Dendritic cell treated with granulocyte-macrophage colony-stimulating factor and Interleukin-4, amounts not matched to agents 40 ng/mL and 50 ng/mL, for 4 days (primary cell): ENCODE measurements at regions not wholly inside any gene's neighbourhood (a gene's known extent, or its start where the extent isn't known, plus 50 kb on each side); places are given as distances from the start of the nearest gene placed in this dataset.

ENCODE experiments used
- H3K27ac Mint-ChIP-seq: one replicate; pipeline ENCODE4 v1.8.0; 2022; ENCODE audit warnings: mild to moderate bottlenecking, mixed read lengths
- H3K27me3 Mint-ChIP-seq: one replicate; pipeline ENCODE4 v1.8.0; 2022; ENCODE audit warnings: mild to moderate bottlenecking, mixed read lengths
- H3K36me3 Mint-ChIP-seq: one replicate; pipeline ENCODE4 v1.8.0; 2022; ENCODE audit warnings: low read depth, mixed read lengths
- H3K4me1 Mint-ChIP-seq: one replicate; pipeline ENCODE4 v1.8.0; 2022; ENCODE audit warnings: low read depth, mixed read lengths
- H3K4me3 Mint-ChIP-seq: one replicate; pipeline ENCODE4 v1.8.0; 2022; ENCODE audit warnings: mild to moderate bottlenecking, moderate library complexity, mixed read lengths
- H3K9me3 Mint-ChIP-seq: one replicate; pipeline ENCODE4 v1.8.0; 2022; ENCODE audit warnings: mixed read lengths
- intact Hi-C: fragments of 100-400 bp; cut with micrococcal nuclease; formaldehyde crosslinking; loops from one replicate; pipeline ENCODE4 v1.15.0; 2022

DNA sequence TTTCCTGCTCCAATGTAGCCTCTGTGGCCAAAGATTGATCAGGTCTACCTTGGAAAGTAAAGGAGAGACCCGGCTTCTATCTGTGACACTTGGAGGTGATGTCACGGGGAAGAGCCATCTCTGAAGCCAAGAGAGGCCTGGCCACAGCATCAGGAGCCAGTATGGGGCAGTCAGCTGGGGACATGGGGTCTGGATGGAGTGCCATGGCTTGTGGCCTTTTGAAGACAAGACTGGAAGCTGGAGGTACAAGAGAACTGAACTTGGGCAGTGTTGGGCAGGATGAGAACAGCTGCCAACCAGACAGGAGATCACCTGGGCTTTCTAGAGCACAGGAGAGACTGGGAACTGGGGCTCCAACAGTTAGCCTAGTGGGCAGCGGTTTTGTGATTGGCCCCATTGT lies 190.7 kb downstream of the TENT4A start:
- Mint-ChIP-seq H3K9me3 (peaks cover 8% of the 10 kb centered on the region), H3K36me3 (no peaks in the 10 kb centered on the region), H3K4me3 (no peak overlapping the region), H3K27me3 (no peaks in the 10 kb centered on the region), H3K27ac (no peak overlapping the region), H3K4me1 (no peaks in the 10 kb centered on the region)
- intact Hi-C loops, result no loop called here

DNA sequence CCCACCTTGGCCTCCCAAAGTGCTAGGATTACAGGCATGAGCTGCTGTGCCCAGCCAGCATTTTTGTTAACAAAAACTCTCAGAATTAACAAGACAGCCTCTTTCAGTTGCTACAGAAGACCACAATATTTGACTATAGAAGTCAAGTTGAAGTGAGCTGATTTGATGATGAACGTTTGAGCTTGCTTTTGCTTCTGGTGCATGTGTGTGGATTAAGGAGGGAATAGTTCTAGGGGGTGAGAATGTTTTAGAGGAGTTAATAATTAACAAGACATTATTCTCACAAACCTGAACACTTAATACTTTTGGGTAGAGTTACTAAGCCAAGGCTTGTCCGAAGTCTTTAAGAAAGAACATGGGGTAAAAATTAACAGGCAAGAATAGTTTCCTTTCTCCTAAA lies 191.6 kb downstream of the TENT4A start:
- H3K4me1 Mint-ChIP-seq, result no peaks in the 10 kb centered on the region
- no peaks in the 10 kb centered on the region for H3K27me3 Mint-ChIP-seq
- no peak overlapping the region for H3K4me3 Mint-ChIP-seq
- no peak overlapping the region for H3K27ac Mint-ChIP-seq
- no peaks in the 10 kb centered on the region for H3K36me3 Mint-ChIP-seq
- H3K9me3 Mint-ChIP-seq, result peaks cover 8% of the 10 kb centered on the region
- intact Hi-C loops, result no loop called here

DNA sequence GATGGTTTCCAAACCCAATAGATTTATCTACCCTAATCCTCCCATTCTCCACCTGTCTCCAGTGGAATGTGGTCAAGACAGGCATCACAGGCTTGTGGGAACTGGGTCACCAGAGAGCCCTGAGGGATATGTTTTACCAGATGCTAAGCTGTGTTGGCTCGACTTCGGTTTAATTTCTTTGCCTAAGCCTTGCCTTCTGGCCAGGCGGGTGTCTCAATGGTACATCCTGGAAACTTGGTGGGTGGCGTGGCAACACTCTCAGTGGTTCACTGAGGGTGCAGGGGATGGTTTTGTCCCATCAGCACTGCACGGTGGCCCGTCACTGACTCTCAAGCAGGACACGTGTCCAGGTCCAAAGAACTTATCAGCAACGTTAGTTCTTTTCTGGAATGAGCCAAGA lies 192.2 kb downstream of the TENT4A start:
- intact Hi-C loops, result no loop called here
- Mint-ChIP-seq H3K4me3 (no peak overlapping the region), H3K4me1 (no peaks in the 10 kb centered on the region), H3K9me3 (peaks cover 8% of the 10 kb centered on the region), H3K36me3 (no peaks in the 10 kb centered on the region), H3K27ac (no peak overlapping the region), H3K27me3 (no peaks in the 10 kb centered on the region)

DNA sequence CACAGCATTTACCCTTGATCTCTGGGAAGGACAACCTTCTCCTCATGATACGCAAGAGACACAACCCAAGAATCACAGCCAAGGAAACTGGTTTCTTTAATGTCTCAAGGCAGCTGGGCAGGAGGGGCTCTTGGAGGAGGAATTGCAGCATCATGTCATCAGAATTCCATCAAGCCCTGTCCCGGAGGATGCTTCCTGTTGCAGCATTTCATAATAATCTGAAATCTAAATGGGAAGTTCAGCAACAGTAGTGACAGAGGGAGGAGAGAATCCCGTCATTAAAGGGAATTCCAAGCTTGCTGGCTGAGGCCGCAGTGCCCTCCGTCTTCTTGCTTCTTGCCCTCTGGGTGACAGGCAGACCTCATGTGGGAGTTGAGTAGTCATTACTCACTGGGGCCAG lies 192.7 kb downstream of the TENT4A start:
- no peak overlapping the region for H3K4me3 Mint-ChIP-seq
- intact Hi-C loops, result no loop called here
- H3K36me3 Mint-ChIP-seq, result no peaks in the 10 kb centered on the region
- no peaks in the 10 kb centered on the region for H3K27me3 Mint-ChIP-seq
- no peaks in the 10 kb centered on the region for H3K4me1 Mint-ChIP-seq
- no peak overlapping the region for H3K27ac Mint-ChIP-seq
- H3K9me3 Mint-ChIP-seq, result peaks cover 8% of the 10 kb centered on the region

DNA sequence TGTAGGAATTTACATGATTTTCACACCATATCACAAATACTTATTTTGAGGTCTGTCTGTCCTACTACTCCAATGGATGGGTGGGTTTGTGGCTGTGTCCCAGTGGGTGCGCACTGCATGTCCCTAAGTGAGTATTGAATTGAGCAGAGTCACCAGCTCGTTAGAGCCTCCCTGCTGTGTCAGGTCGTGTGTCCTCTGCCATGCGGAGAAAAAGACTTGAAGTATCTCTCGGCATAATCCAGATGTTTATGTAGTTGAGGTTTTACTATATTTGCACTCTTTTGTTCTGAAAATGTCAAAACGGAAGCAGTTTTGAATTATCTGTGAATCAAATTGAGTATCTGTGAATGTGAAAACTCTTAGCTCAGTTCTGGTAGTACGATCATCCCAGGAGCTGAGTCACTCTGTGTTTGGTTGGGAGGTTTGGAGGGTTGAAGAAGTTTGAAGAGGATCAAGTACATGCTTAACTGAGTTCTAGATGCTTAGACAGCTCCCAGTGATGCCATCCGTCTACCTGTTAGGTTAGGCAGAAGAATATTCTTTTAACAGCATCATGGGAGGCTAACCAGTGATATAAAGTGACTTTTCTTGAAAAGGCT lies 194.2 kb downstream of the TENT4A start:
- H3K36me3 Mint-ChIP-seq, result no peaks in the 10 kb centered on the region
- H3K4me1 Mint-ChIP-seq, result no peaks in the 10 kb centered on the region
- no peaks in the 10 kb centered on the region for H3K27me3 Mint-ChIP-seq
- H3K27ac Mint-ChIP-seq, result no peak overlapping the region
- intact Hi-C loops, result no loop called here
- no peak overlapping the region for H3K4me3 Mint-ChIP-seq
- H3K9me3 Mint-ChIP-seq, result peaks cover 8% of the 10 kb centered on the region

DNA sequence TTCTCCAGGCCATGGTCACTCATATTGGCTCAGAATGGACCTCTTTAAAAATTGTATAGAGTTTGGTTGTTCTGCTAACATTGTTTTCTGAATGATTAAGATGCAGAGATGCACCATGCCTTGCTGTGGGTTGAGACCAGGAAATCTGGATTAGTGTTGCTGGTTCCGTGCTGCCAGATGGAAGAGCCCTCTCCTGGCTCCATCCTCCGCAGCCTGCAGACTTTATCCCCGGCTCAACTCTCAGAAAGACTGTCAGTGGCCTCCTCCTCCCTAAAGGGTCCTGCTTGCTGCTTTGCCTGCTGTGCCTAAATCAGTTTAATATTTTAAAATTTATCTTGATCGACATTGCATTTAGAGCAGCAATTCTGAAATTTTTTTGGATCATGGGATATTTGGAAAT lies 196.7 kb downstream of the TENT4A start:
- Mint-ChIP-seq H3K4me1 (no peaks in the 10 kb centered on the region), H3K27me3 (no peaks in the 10 kb centered on the region), H3K36me3 (no peaks in the 10 kb centered on the region), H3K4me3 (no peak overlapping the region), H3K27ac (no peak overlapping the region), H3K9me3 (no peaks in the 10 kb centered on the region)
- intact Hi-C loops, result no loop called here

DNA sequence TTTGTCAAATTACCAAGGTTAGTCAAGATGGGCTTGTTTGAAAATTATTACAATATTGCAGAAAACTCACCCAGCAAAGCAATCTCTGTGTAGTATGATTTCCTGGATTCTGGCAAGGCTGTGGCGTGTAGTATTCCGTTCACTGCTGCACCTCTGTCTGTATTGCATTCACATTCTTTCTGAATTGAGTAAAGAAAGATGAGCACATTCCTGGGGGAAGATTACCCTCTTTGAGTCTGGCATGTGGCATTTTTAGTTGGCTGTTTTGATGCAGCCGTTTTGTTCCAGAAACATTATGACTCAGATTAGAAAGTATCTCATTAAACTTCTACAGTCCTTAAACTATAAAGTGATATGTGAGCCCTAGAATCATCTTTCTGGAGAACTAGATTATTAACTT lies 197.7 kb downstream of the TENT4A start:
- intact Hi-C loops, result no loop called here
- H3K27me3 Mint-ChIP-seq, result no peaks in the 10 kb centered on the region

DNA sequence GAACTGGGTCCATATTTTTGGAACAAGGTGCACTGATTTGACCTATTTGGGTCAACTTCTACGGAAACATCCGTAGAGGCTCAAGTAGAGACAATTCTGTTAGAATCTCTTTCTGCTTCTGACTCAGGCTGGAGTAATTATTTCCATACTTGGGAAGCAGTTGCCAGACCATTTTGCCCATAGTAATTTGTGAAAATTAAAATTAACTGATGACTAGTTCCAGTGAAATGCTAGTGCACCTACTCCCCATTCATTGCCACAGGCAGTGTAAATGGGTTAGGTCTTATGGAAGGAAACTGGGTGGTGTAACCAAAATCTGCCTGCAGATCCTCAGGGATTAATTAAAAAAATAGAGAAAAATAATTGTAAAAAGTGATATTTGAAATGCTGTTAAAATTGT lies 201.1 kb downstream of the TENT4A start:
- Mint-ChIP-seq H3K4me1 (no peaks in the 10 kb centered on the region), H3K36me3 (no peaks in the 10 kb centered on the region), H3K9me3 (no peaks in the 10 kb centered on the region), H3K27me3 (no peaks in the 10 kb centered on the region), H3K27ac (no peak overlapping the region), H3K4me3 (no peak overlapping the region)
- intact Hi-C loops, result no loop called here

More for the DNA sequence above, 197.7 kb downstream of the TENT4A start:
- Mint-ChIP-seq H3K4me3 (no peak overlapping the region), H3K27ac (no peak overlapping the region), H3K36me3 (no peaks in the 10 kb centered on the region), H3K4me1 (no peaks in the 10 kb centered on the region), H3K9me3 (no peaks in the 10 kb centered on the region)

DNA sequence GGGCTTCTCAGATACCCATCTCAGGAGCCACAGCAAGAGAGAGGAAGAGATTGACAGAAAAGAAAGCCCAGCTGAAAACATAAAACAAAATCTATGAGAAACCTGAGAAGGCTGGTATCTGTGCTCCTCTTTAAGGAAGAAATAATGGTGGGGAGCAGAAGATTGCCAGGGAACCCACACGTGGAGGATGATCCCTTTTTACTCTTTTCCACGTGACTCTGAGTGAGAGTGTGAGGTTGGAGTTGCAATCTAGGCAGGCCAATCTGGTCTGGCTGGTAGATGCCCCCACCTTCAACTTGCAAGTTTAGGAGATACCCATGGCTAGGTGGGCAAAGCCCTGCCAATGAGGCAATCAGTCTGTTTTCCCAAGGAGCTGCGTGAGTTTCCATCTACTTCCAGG lies 202.3 kb downstream of the TENT4A start:
- H3K36me3 Mint-ChIP-seq, result no peaks in the 10 kb centered on the region
- H3K4me1 Mint-ChIP-seq, result no peaks in the 10 kb centered on the region
- H3K4me3 Mint-ChIP-seq, result no peak overlapping the region
- no peaks in the 10 kb centered on the region for H3K27me3 Mint-ChIP-seq
- no peak overlapping the region for H3K27ac Mint-ChIP-seq
- intact Hi-C loops, result no loop called here
- H3K9me3 Mint-ChIP-seq, result no peaks in the 10 kb centered on the region

DNA sequence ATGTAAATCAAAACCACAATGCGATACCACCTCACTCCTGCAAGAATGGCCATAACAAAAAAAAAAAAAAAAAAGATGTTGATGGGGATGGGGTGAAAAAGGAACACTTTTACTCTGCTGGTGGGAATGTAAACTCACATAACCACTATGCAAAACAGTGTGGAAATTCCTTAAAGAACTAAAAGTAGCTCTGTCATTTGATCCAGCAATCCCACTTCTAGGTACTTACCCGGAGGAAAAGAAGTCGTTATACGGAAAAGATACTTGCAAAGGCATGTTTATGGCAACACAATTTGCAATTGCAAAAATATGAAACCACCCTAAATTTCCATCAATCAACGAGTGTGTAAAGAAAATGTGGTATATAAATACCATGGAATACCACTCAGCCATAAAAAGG lies 205.0 kb downstream of the TENT4A start:
- no peak overlapping the region for H3K4me3 Mint-ChIP-seq
- H3K36me3 Mint-ChIP-seq, result no peaks in the 10 kb centered on the region
- no peaks in the 10 kb centered on the region for H3K27me3 Mint-ChIP-seq
- no peaks in the 10 kb centered on the region for H3K9me3 Mint-ChIP-seq
- intact Hi-C loops, result no loop called here
- H3K27ac Mint-ChIP-seq, result no peak overlapping the region
- H3K4me1 Mint-ChIP-seq, result no peaks in the 10 kb centered on the region

DNA sequence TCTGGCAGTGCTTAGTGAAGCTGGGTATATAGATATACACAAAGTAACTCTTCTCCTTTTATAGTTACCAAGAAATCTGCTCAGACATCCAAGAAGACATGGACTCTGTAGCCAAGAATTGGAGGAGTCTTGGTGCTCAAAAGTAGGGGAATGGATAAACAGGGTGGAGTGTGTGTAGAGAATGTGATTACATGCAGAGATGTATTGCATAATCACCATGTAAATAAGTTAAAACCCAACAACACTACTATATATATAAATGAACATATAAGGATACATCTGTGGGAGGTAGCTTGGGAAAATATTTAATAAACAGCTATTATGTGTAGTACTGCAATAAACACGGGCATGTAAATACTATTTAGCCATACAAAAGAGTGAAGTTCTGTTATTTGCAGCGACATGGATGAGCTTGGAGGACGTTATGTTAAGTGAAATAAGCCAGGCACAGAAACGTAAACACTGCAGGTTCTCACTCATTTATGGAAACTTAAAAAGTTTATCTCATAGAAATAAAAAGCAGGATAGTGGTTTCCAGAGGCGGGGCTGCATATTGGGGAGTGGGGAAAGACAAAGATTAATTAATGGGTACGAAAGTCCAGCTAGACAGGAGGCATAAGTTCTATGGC lies 207.5 kb downstream of the TENT4A start:
- no peaks in the 10 kb centered on the region for H3K4me1 Mint-ChIP-seq
- intact Hi-C loops, result no loop called here
- no peaks in the 10 kb centered on the region for H3K36me3 Mint-ChIP-seq
- no peak overlapping the region for H3K27ac Mint-ChIP-seq
- no peaks in the 10 kb centered on the region for H3K27me3 Mint-ChIP-seq
- no peak overlapping the region for H3K4me3 Mint-ChIP-seq
- no peaks in the 10 kb centered on the region for H3K9me3 Mint-ChIP-seq

DNA sequence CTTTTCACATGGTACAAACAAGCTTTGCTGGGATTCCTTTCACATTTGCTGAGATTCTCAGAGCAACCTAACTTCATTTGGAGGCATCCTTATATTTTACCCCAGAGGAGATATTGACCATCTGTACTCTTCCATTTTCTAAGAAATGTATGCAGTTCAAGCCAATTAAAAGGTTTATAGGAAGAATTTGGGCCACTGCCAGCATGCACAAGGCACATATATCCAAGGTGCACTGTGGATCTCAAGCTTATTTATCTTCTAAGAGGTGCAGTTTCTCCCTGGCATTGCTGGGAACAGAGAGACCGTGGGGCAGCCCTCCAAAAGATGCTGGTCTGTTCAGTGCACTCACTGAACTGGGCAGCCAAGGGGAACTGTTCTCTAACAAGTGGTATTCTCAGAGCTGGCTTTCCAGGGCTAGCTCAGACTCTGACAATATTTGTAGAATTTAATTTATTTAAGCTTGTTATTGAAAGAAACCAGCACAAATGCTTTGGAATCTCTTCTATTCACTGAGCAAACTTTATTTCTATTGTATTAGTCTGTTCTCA lies 213.3 kb downstream of the TENT4A start:
- intact Hi-C loops, result no loop called here
- H3K9me3 Mint-ChIP-seq, result no peaks in the 10 kb centered on the region
- H3K4me1 Mint-ChIP-seq, result no peaks in the 10 kb centered on the region
- no peak overlapping the region for H3K4me3 Mint-ChIP-seq
- no peaks in the 10 kb centered on the region for H3K36me3 Mint-ChIP-seq
- H3K27ac Mint-ChIP-seq, result no peak overlapping the region
- H3K27me3 Mint-ChIP-seq, result no peaks in the 10 kb centered on the region

DNA sequence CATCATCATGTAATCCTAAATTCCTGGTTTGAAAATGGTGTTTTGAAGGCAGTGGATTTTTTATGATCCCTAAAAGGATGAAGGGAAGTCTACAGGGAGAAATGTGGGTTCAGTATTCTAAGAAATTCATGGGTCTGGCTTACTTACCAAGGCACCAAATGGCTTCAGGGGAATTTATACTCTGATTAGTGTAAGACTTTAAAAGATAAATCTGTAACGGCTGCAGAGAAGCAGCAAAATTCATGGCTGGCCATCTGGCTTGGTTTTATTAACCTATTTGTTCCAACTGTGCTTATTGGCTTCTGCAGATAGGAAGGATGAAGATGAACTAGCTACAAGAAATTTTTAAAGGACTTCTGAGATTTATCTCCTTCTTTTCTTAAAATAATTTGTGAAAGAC lies 222.8 kb downstream of the TENT4A start:
- Mint-ChIP-seq H3K4me1 (no peaks in the 10 kb centered on the region), H3K36me3 (no peaks in the 10 kb centered on the region), H3K27me3 (no peaks in the 10 kb centered on the region), H3K9me3 (no peaks in the 10 kb centered on the region), H3K27ac (no peak overlapping the region), H3K4me3 (no peak overlapping the region)
- intact Hi-C loops, result no loop called here

DNA sequence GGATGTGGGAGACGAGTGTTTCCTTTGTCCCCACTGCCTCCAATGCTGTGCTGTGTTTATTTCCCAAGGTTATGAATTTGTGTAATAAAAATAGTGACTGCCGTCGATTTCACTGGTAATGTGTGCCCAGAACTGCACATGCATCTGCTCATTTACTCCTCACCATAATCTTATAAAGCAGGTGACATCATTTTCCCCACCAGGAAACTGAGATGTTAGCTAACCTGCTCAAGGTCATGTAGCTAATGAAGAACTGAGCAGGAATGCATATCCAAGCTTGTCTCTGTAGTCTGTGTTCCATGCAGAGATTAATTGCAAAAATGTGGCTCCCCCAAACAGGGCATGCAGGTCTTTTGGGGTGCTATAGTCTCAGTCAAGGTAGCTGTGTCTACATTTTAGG lies 224.4 kb downstream of the TENT4A start:
- H3K9me3 Mint-ChIP-seq, result no peaks in the 10 kb centered on the region
- H3K27me3 Mint-ChIP-seq, result no peaks in the 10 kb centered on the region
- H3K4me1 Mint-ChIP-seq, result no peaks in the 10 kb centered on the region
- no peak overlapping the region for H3K27ac Mint-ChIP-seq
- no peak overlapping the region for H3K4me3 Mint-ChIP-seq
- no peaks in the 10 kb centered on the region for H3K36me3 Mint-ChIP-seq
- intact Hi-C loops, result no loop called here

DNA sequence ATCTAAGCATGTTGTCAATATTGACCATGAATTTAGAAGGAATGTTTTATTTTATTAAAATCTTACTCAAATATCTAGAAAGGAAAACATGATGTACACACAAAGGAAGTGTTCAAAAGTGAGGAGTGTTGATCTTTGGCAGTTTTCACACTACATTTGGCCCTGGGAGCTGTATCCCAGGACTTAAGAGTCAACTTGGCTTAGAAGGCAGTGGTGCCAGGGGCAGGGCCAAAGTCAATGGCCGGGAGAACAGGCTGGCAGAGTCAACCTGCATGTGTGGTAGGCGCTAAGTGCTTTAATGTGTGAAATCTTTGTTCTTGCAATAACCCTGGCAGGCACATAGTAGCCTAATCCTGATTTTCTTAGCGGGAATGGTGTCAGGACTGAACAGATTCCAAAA lies 228.4 kb downstream of the TENT4A start:
- no peaks in the 10 kb centered on the region for H3K36me3 Mint-ChIP-seq
- H3K9me3 Mint-ChIP-seq, result no peaks in the 10 kb centered on the region
- H3K27ac Mint-ChIP-seq, result no peak overlapping the region
- no peaks in the 10 kb centered on the region for H3K27me3 Mint-ChIP-seq
- intact Hi-C loops, result no loop called here
- no peak overlapping the region for H3K4me3 Mint-ChIP-seq
- no peaks in the 10 kb centered on the region for H3K4me1 Mint-ChIP-seq
